MG63 (cell line): ENCODE measurements at regions not wholly inside any gene's neighbourhood (a gene's known extent, or its start where the extent isn't known, plus 50 kb on each side); places are given as distances from the start of the nearest gene placed in this dataset.

Experiments
- DNase-seq: peaks from one replicate; pipeline ENCODE4 v3.0.0-alpha.2; 2020
- H3K27me3 ChIP-seq: fragments of 250-450 bp; sonication (Bioruptor Pico); 2 replicates; pipeline ENCODE4 v1.5.1; 2020; ENCODE audit warnings: mild to moderate bottlenecking, moderate library complexity
- H3K36me3 ChIP-seq: fragments of 250-450 bp; sonication (Bioruptor Pico); 2 replicates; pipeline ENCODE4 v1.5.1; 2020; ENCODE audit warnings: mild to moderate bottlenecking, moderate library complexity
- H3K4me3 ChIP-seq: fragments of 250-450 bp; sonication (Bioruptor Pico); 2 replicates; pipeline ENCODE4 v1.5.1; 2020; ENCODE audit warnings: mild to moderate bottlenecking, moderate library complexity
- H3K9me3 ChIP-seq: fragments of 250-450 bp; sonication (Bioruptor Pico); 2 replicates; pipeline ENCODE4 v1.5.1; 2020; ENCODE audit warnings: mild to moderate bottlenecking, moderate library complexity

DNA sequence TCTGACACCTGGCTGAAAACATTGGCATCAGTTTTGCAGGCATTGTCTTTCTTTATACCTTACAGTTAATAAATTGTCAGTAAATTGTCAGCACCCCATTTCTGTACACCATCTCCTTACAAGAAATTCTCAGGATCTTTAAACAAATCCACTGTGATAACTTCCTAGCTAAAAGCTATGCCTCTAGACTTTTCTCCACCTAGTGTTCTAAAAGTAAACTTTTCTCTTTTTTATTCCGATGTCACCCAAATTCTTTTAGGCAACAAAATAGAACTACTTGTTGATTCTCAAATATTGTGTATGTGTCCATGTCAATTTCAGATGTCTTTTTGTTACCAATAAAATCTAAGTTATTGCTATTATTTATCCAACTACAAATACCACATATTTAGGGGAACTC lies 617.4 kb upstream of the NRXN1 start:
- no peaks in the 10 kb centered on the region for H3K9me3 ChIP-seq
- no peaks in the 10 kb centered on the region for H3K27me3 ChIP-seq
- no peak overlapping the region for H3K4me3 ChIP-seq
- no peaks in the 10 kb centered on the region for H3K36me3 ChIP-seq
- DNase-seq: no peak

DNA sequence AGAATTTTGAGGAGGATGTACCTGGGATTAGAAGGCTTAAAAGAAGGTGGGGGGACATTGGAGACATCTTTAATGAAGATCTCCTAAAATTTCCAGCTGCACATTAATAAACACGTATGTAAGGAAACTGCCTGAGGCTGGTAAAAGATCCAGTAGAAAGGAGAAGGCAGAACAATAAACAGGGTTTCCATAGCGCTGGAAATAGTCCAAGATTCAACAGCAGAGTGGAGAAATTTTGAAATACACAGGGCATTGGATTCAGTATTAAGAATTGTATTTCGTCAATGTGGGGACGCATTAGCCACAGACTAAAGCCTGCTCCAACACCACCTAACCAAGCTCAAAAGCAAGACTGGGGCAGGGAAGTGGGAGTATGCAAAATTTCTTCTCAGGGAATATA lies 606.9 kb upstream of the NRXN1 start:
- Histone ChIP-seq H3K36me3 (no peaks in the 10 kb centered on the region), H3K27me3 (no peaks in the 10 kb centered on the region), H3K4me3 (no peak overlapping the region), H3K9me3 (no peaks in the 10 kb centered on the region)
- DNase-seq: no peak

GRCh38 chr2:51633073-51633472 lies 601.1 kb upstream of the NRXN1 start:
- DNase-seq: no peak
- Histone ChIP-seq H3K4me3 (no peak overlapping the region), H3K36me3 (no peaks in the 10 kb centered on the region), H3K27me3 (no peaks in the 10 kb centered on the region), H3K9me3 (no peaks in the 10 kb centered on the region)

- no peaks in the 10 kb centered on the region for H3K36me3 ChIP-seq
- no peaks in the 10 kb centered on the region for H3K9me3 ChIP-seq
- no peaks in the 10 kb centered on the region for H3K27me3 ChIP-seq
- no peak overlapping the region for H3K4me3 ChIP-seq
- no peak for DNase-seq
These were observed 597.5 kb upstream of the NRXN1 start for GRCh38 chr2:51629406-51629805.

DNA sequence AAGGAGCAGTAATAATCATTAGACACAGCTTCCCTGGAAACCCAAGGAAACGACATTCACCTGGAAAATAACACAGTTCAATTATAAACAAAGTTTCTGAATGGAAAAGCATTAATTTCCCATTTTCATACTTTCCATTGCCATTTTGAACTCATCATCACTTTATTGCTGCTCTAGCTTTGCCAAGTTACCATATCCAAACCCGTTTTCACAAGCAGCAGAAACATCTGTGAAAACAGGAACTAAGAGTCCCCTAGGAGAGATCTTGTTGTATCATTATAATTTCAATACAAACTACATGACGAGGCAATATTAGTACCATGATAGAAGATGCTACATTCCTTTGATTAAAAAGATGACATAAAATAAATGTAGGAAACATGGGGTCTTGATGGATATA lies 597.0 kb upstream of the NRXN1 start:
- no peak for DNase-seq
- Histone ChIP-seq H3K27me3 (no peaks in the 10 kb centered on the region), H3K4me3 (no peak overlapping the region), H3K9me3 (no peaks in the 10 kb centered on the region), H3K36me3 (no peaks in the 10 kb centered on the region)

GRCh38 chr2:51624995-51625394 lies 593.1 kb upstream of the NRXN1 start:
- Histone ChIP-seq H3K9me3 (no peaks in the 10 kb centered on the region), H3K4me3 (no peak overlapping the region), H3K36me3 (no peaks in the 10 kb centered on the region), H3K27me3 (no peaks in the 10 kb centered on the region)
- DNase-seq: no peak

GRCh38 chr2:51620796-51621195 lies 588.9 kb upstream of the NRXN1 start:
- Histone ChIP-seq H3K36me3 (no peaks in the 10 kb centered on the region), H3K9me3 (0 out of 2 replicates have a peak, but pooled peaks cover 2% of the 10 kb centered on the region), H3K27me3 (no peaks in the 10 kb centered on the region; the same call in 1 of the 2 replicates), H3K4me3 (no peak overlapping the region)
- DNase-seq: no peak

DNA sequence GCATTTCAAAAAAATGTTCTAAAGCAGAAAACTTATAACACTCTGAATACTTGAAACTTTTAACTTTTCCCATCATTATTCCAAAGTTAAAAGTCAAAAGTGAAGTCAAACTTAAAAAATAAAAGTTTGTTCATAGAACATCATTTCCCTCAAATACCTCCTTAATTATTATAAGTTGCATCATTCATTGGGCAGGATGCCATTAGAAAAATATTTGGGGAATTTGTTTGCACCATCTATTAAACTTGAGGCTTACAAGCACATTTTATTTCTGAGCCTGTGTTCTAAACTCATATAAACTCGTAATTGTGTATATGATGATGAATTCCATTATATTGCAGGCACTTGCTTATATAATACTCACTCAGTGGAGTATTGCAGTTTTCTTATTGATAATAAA lies 588.0 kb upstream of the NRXN1 start:
- Histone ChIP-seq H3K36me3 (no peaks in the 10 kb centered on the region), H3K27me3 (no peaks in the 10 kb centered on the region; the same call in 1 of the 2 replicates), H3K4me3 (no peak overlapping the region), H3K9me3 (peaks cover 4% of the 10 kb centered on the region; the same call in 1 of the 2 replicates)
- no peak for DNase-seq

DNA sequence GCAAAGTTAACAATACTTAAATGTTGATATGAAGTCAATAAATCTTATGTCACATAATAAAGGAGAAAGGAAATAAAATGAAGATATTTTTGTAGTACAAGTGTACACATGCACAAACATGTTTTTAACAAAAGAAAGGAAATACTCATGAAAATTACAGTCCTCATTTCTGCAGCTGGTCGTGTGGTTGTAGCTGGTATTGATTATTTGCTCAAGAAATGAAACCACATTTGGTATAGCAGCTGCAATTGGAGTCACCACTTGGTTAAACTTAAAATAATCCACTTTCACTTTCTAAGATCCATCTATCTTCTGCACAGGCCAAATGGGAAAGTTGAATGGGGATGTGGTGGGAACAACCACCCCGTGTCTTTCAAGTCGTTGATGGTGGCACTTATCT lies 580.5 kb upstream of the NRXN1 start:
- no peaks in the 10 kb centered on the region; the same call in 1 of the 2 replicates for H3K27me3 ChIP-seq
- H3K9me3 ChIP-seq: peaks cover 15% of the 10 kb centered on the region
- DNase-seq: no peak
- no peaks in the 10 kb centered on the region for H3K36me3 ChIP-seq
- H3K4me3 ChIP-seq: no peak overlapping the region

- Histone ChIP-seq H3K36me3 (no peaks in the 10 kb centered on the region), H3K4me3 (no peak overlapping the region), H3K27me3 (no peaks in the 10 kb centered on the region), H3K9me3 (no peaks in the 10 kb centered on the region; the same call in 1 of the 2 replicates)
- no peak for DNase-seq
These were observed 569.8 kb upstream of the NRXN1 start for GRCh38 chr2:51601706-51602105.

- no peaks in the 10 kb centered on the region for H3K9me3 ChIP-seq
- no peak overlapping the region for H3K4me3 ChIP-seq
- DNase-seq: no peak
- no peaks in the 10 kb centered on the region for H3K36me3 ChIP-seq
- H3K27me3 ChIP-seq: no peaks in the 10 kb centered on the region
These were observed 565.2 kb upstream of the NRXN1 start for GRCh38 chr2:51597086-51597485.

DNA sequence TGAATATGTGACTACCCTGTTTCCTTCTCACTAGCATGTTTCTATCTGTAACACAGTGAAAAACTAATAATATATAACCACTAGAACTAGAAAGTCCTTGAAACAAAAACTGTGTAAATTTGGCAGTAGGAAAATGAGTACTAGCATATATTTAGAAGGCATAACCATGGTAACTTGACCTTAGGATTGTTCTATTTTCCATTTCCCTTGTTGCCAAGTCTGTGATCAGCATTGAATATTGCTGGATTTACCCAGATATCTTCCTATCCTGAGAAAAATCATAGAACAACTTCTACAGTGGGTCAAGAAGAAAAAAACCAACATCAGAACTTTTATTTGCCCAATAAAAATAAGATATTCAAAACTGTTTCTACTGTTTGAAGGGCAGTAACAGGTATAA lies 563.9 kb upstream of the NRXN1 start:
- DNase-seq: no peak

DNA sequence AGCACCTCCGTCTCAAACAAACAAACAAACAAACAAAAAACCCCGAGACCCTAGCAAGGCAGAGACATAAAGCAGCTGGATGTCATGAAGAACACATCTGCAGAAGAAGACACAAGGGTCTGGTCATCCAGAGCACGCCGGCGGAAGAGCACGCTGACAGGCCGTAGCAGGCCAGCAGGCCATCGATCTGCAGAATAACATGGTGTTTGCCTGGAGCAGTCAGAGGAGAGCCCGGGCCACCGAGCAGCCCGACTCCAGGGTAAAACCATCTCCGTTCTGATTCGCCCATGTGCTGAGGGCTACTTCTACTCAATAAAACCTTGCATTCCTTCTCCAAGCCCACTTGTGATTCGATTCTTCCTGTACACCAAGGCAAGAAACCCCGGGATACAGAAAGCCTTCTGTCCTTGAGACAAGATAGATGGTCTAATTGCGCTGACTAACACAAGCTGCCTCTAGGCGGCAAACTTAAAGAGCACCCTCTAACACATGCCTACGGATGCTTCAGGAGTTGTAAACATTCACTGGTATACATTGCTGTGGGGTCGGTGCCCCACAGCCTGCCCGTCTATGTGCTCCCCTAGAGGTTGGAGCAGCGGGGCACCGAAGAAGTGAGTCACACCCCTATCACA lies 549.8 kb upstream of the NRXN1 start:
- H3K4me3 ChIP-seq: no peak overlapping the region
- no peaks in the 10 kb centered on the region for H3K27me3 ChIP-seq
- H3K36me3 ChIP-seq: no peaks in the 10 kb centered on the region
- no peaks in the 10 kb centered on the region for H3K9me3 ChIP-seq
- DNase-seq: no peak

More for the DNA sequence above, 563.9 kb upstream of the NRXN1 start:
- Histone ChIP-seq H3K9me3 (no peaks in the 10 kb centered on the region), H3K27me3 (no peaks in the 10 kb centered on the region), H3K4me3 (no peak overlapping the region), H3K36me3 (no peaks in the 10 kb centered on the region)

- Histone ChIP-seq H3K27me3 (no peaks in the 10 kb centered on the region), H3K36me3 (no peaks in the 10 kb centered on the region), H3K4me3 (no peak overlapping the region), H3K9me3 (no peaks in the 10 kb centered on the region)
- DNase-seq: no peak
These were observed 547.5 kb upstream of the NRXN1 start for GRCh38 chr2:51579412-51579811.

DNA sequence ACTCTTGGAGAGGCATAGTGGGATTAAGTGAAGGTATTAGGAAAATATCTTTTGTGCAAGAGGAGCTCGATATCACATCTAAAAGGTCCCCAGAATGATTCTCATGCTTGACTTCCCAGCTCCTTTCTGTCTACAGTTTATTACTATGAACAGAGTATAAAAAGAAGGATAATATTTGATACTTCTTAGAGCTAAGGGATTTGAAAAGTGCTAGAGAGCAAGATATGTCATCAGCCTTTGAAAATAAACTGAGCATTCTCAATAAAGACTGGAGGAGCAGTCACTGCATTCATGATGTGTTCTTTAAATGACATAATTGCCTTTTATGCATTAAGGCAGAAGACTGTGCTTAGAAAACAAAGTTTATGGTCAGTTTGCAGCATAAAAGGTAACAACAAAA lies 543.2 kb upstream of the NRXN1 start:
- no peak for DNase-seq
- Histone ChIP-seq H3K36me3 (no peaks in the 10 kb centered on the region), H3K4me3 (no peak overlapping the region), H3K9me3 (no peaks in the 10 kb centered on the region), H3K27me3 (no peaks in the 10 kb centered on the region)

- H3K9me3 ChIP-seq: no peaks in the 10 kb centered on the region; the same call in 1 of the 2 replicates
- no peak overlapping the region for H3K4me3 ChIP-seq
- no peaks in the 10 kb centered on the region for H3K36me3 ChIP-seq
- no peaks in the 10 kb centered on the region for H3K27me3 ChIP-seq
- DNase-seq: no peak
These were observed 527.1 kb upstream of the NRXN1 start for GRCh38 chr2:51559026-51559425.

- Histone ChIP-seq H3K36me3 (no peaks in the 10 kb centered on the region), H3K9me3 (no peaks in the 10 kb centered on the region), H3K27me3 (no peaks in the 10 kb centered on the region), H3K4me3 (no peak overlapping the region)
- no peak for DNase-seq
These were observed 521.5 kb upstream of the NRXN1 start for GRCh38 chr2:51553476-51553875.

GRCh38 chr2:51535763-51536162 lies 503.8 kb upstream of the NRXN1 start:
- DNase-seq: no peak
- Histone ChIP-seq H3K4me3 (no peak overlapping the region), H3K27me3 (no peaks in the 10 kb centered on the region), H3K36me3 (no peaks in the 10 kb centered on the region), H3K9me3 (0 out of 2 replicates have a peak, but pooled peaks cover 1% of the 10 kb centered on the region)
